IMR-90 (cell line): ENCODE measurements at regions not wholly inside any gene's neighbourhood (a gene's known extent, or its start where the extent isn't known, plus 50 kb on each side); places are given as distances from the start of the nearest gene placed in this dataset.

Source experiments
- ATAC-seq: fragments of 200-7000 bp; cut with Tn5 transposase; 2 replicates; pipeline ENCODE4 v1.9.1; 2020; ENCODE audit warnings: low read depth, mild to moderate bottlenecking, moderate library complexity
- BruUV-seq: library from RNA; stranded (reverse); fragments of 400-500 nt; replicated peaks from 2 replicates; lab custom pipeline; 2021; lab: Mats Ljungman, UMichigan
- CTCF ChIA-PET: fragments of 300-600 bp; formaldehyde crosslinking; extraction: SDS; loops from one replicate; lab custom pipeline; 2021; ENCODE audit warnings: antibody characterized with exemption; lab: Yijun Ruan, JAX
- POLR2A ChIA-PET: fragments of 300-600 bp; sonication (Branson Sonifier 250); formaldehyde crosslinking; loops from one replicate; lab custom pipeline; 2022; ENCODE audit warnings: antibody characterized with exemption; ENCODE audit not compliant: unreplicated experiment; lab: Charles Lee
- DNase-seq: peaks from one replicate; pipeline ENCODE4 v3.0.0; 2013
- H2AFZ ChIP-seq: replicated peaks from 2 replicates; pipeline ENCODE3; 2013; ENCODE audit warnings: low read length, mild to moderate bottlenecking; ENCODE audit not compliant: poor library complexity
- H2AK5ac ChIP-seq: 2 replicates; pipeline ENCODE4 v1.6.1; 2013; ENCODE audit warnings: low read depth, low read length, inconsistent platforms
- H2AK9ac ChIP-seq: replicated peaks from 2 replicates; pipeline ENCODE3; 2013; ENCODE audit warnings: mild to moderate bottlenecking, low read depth, low read length, moderate library complexity; ENCODE audit not compliant: poor library complexity
- H2BK120ac ChIP-seq: 2 replicates; pipeline ENCODE4 v1.6.1; 2013; ENCODE audit warnings: low read depth, low read length, inconsistent platforms
- H2BK15ac ChIP-seq: 3 replicates; pipeline ENCODE4 v1.6.1; 2013; ENCODE audit warnings: low read depth, low read length, inconsistent platforms
- H2BK20ac ChIP-seq: 2 replicates; pipeline ENCODE4 v1.6.1; 2013; ENCODE audit warnings: low read depth, mild to moderate bottlenecking, inconsistent platforms, low read length, moderate library complexity
- H2BK5ac ChIP-seq: 2 replicates; pipeline ENCODE4 v1.6.1; 2013; ENCODE audit warnings: mild to moderate bottlenecking, low read depth, low read length, inconsistent platforms; ENCODE audit not compliant: poor library complexity, severe bottlenecking
- H3K14ac ChIP-seq: replicated peaks from 2 replicates; pipeline ENCODE4 v1.6.1; 2013; ENCODE audit warnings: low read depth, low read length, inconsistent platforms
- H3K18ac ChIP-seq: 2 replicates; pipeline ENCODE4 v1.6.1; 2013; ENCODE audit warnings: low read depth, low read length, control low read depth
- H3K23ac ChIP-seq: 2 replicates; pipeline ENCODE4 v1.6.1; 2013; ENCODE audit warnings: low read depth, low read length, inconsistent platforms
- H3K27ac ChIP-seq: 2 replicates; pipeline ENCODE4 v1.5.1; 2013; ENCODE audit warnings: mild to moderate bottlenecking, control low read depth, low read length; ENCODE audit not compliant: insufficient read depth
- H3K27me3 ChIP-seq: 2 replicates; pipeline ENCODE4 v1.6.1; 2013; ENCODE audit warnings: low read length; ENCODE audit not compliant: control insufficient read depth, insufficient read depth
- H3K36me3 ChIP-seq: 2 replicates; pipeline ENCODE4 v1.6.1; 2013; ENCODE audit warnings: low read length, mixed read lengths; ENCODE audit not compliant: control insufficient read depth, insufficient read depth
- H3K4ac ChIP-seq: 2 replicates; pipeline ENCODE4 v1.6.1; 2013; ENCODE audit warnings: low read depth, low read length, inconsistent platforms
- H3K4me1 ChIP-seq: 2 replicates; pipeline ENCODE4 v1.6.1; 2013; ENCODE audit warnings: low read length, mixed read lengths; ENCODE audit not compliant: control insufficient read depth, insufficient read depth
- H3K4me2 ChIP-seq: 2 replicates; pipeline ENCODE4 v1.6.1; 2013; ENCODE audit warnings: low read depth, mild to moderate bottlenecking, control low read depth, low read length, moderate library complexity
- H3K4me3 ChIP-seq: 2 replicates; pipeline ENCODE4 v1.5.1; 2013; ENCODE audit warnings: low read depth, mild to moderate bottlenecking, control low read depth, low read length, moderate library complexity; ENCODE audit not compliant: insufficient read depth
- H3K56ac ChIP-seq: 2 replicates; pipeline ENCODE4 v1.6.1; 2013; ENCODE audit warnings: low read length, inconsistent platforms; ENCODE audit not compliant: insufficient read depth; ENCODE audit errors: extremely low read depth
- H3K79me1 ChIP-seq, 2 experiments: 2 replicates each; pipeline ENCODE4 v1.6.1; 2013; ENCODE audit warnings: low read length in 2 of 2, inconsistent platforms in 1 of 2, low read depth in 1 of 2
- H3K9ac ChIP-seq: 2 replicates; pipeline ENCODE4 v1.6.1; 2013; ENCODE audit warnings: low read depth, low read length, control low read depth
- H3K9me1 ChIP-seq: 2 replicates; pipeline ENCODE4 v1.6.1; 2013; ENCODE audit warnings: low read length, inconsistent platforms; ENCODE audit not compliant: insufficient read depth
- H3K9me3 ChIP-seq: 2 replicates; pipeline ENCODE4 v1.6.1; 2013; ENCODE audit warnings: low read length; ENCODE audit not compliant: control insufficient read depth, insufficient read depth
- H4K20me1 ChIP-seq: 2 replicates; pipeline ENCODE4 v1.6.1; 2013; ENCODE audit warnings: low read length, inconsistent platforms; ENCODE audit not compliant: insufficient read depth
- H4K5ac ChIP-seq: 2 replicates; pipeline ENCODE4 v1.6.1; 2013; ENCODE audit warnings: mild to moderate bottlenecking, low read depth, low read length, control low read depth
- H4K8ac ChIP-seq, 2 experiments: 2 replicates each; pipeline ENCODE4 v1.6.1; 2013; ENCODE audit warnings: low read depth in 2 of 2, low read length in 2 of 2, control low read depth in 1 of 2, inconsistent platforms in 1 of 2
- H4K91ac ChIP-seq: 2 replicates; pipeline ENCODE4 v1.6.1; 2013; ENCODE audit warnings: low read depth, low read length, inconsistent platforms; ENCODE audit not compliant: insufficient read depth
- BHLHE40 ChIP-seq: fragments of 150-350 bp; IDR thresholded peaks from 2 replicates; pipeline ENCODE4 v1.6.1; 2016; ENCODE audit warnings: mild to moderate bottlenecking, low read depth, low read length
- CEBPB ChIP-seq: IDR thresholded peaks from 2 replicates; pipeline ENCODE4 v1.6.1; 2012; ENCODE audit warnings: low read depth, low read length, improper control_type of control experiment
- CHD1 ChIP-seq: IDR thresholded peaks from 2 replicates; pipeline ENCODE4 v1.6.1; 2012; ENCODE audit warnings: low read depth, low read length, improper control_type of control experiment
- RAD21 ChIP-seq: IDR thresholded peaks from 2 replicates; pipeline ENCODE4 v1.6.1; 2012; ENCODE audit warnings: low read length, improper control_type of control experiment
- RFX5 ChIP-seq: IDR thresholded peaks from 2 replicates; pipeline ENCODE4 v1.8.0; 2012; ENCODE audit warnings: low read depth, mild to moderate bottlenecking, low read length, moderate library complexity
- SMC3 ChIP-seq: fragments of 150-350 bp; IDR thresholded peaks from 2 replicates; pipeline ENCODE4 v1.6.1; 2016; ENCODE audit warnings: low read depth, mild to moderate bottlenecking, antibody characterized with exemption, low read length, moderate library complexity
- WGBS, 2 experiments: methylation state at CpG; one replicate each; pipeline versions ENCODE4 v1.1.5 to v1.1.7; 2013; ENCODE audit warnings: missing lambda C conversion rate in 2 of 2; ENCODE audit not compliant: insufficient read length in 1 of 2; ENCODE audit errors: extremely low coverage in 2 of 2; 5-methylcytosine and 5-hydroxymethylcytosine counted together
- dilution Hi-C: fragments of 300-500 bp; cut with HindIII; formaldehyde crosslinking; loops from one replicate; pipeline ENCODE4 v1.14.3; 2018; ENCODE audit warnings: low sequenced_read_pairs; ENCODE audit not compliant: unreplicated experiment
- in situ Hi-C: fragments of 300-500 bp; cut with MboI; formaldehyde crosslinking; loops from 3 replicates; pipeline ENCODE4 v1.14.3; 2019; ENCODE audit warnings: low sequenced_read_pairs, inconsistent platforms, mixed read lengths
- intact Hi-C: fragments of 100-400 bp; cut with micrococcal nuclease; formaldehyde crosslinking; loops from 2 replicates; pipeline ENCODE4 v1.10.0; 2022
- TF ChIP-seq, protein P1 (sequence below): fragments of 150-350 bp; IDR thresholded peaks from 2 replicates; pipeline ENCODE4 v1.6.1; 2016; ENCODE audit warnings: low read depth, mild to moderate bottlenecking, low read length, moderate library complexity, borderline replicate concordance

DNA sequence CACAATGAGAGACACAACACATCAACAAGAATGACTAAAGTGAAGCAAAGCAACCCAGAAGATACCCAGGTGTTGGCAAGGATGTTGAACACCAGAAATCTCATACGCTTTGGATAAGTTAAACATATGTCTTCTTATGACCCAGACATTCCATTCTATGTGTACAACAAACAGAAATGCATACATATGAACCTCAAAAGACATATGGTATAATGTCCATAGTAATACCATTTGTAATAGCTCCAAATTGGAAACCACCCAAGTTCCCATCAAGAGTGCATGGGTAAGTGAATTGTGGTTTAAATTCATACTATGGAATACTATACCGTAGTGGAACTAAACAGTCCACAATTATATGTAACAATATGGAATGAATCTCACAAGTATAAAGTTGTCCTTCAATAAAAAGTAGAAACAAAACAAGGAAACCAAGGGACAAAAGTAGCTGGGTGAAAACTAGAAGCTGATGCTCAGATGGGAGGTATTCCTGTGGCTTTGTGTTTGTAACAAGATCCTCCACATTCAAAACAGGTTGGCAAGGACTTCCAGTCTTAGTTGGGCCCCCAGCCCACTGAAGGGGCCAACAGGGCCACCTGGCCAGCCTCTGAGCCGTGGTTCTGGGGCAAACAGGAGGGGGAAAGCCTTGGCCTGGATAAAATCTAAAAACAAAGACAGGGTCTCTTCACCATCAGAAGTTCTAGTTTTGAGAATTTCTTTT is 171.8 kb upstream of the PITX1 start:
- TF ChIP-seq RFX5 = no peak
- TF ChIP-seq, protein P1, sequence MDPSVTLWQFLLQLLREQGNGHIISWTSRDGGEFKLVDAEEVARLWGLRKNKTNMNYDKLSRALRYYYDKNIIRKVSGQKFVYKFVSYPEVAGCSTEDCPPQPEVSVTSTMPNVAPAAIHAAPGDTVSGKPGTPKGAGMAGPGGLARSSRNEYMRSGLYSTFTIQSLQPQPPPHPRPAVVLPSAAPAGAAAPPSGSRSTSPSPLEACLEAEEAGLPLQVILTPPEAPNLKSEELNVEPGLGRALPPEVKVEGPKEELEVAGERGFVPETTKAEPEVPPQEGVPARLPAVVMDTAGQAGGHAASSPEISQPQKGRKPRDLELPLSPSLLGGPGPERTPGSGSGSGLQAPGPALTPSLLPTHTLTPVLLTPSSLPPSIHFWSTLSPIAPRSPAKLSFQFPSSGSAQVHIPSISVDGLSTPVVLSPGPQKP = no peak
- no peak for TF ChIP-seq RAD21
- TF ChIP-seq CHD1 = no peak
- TF ChIP-seq SMC3 = no peak
- no peak for TF ChIP-seq BHLHE40
- TF ChIP-seq CEBPB = no peak
- H3K4me2 ChIP-seq = no peak overlapping the region
- no peak overlapping the region; the same call in 1 of the 2 replicates for H4K5ac ChIP-seq
- no peak overlapping the region for H3K4me3 ChIP-seq
- H4K91ac ChIP-seq = peak overlapping the region; percentile 30
- BruUV-seq = no TSS peak
- peak overlapping the region; percentile 51 for H3K4ac ChIP-seq
- in situ Hi-C loops = no loop called here
- H3K23ac ChIP-seq = peak overlapping the region; percentile 73; the same call in 1 of the 2 replicates
- 0 out of 2 replicates have a peak overlapping the region, but pooled peaks have one; percentile 16 for H3K56ac ChIP-seq
- H2BK5ac ChIP-seq = peak overlapping the region; percentile 8
- ATAC-seq (no peak), DNase-seq (peak; percentile 87)
- H3K36me3 ChIP-seq = no peaks in the 10 kb centered on the region
- H2AK5ac ChIP-seq = peak overlapping the region; percentile 48; the same call in 1 of the 2 replicates
- CTCF ChIA-PET = interaction anchor here (0.6 to 1.0 kb wide), 3 partner anchors 66 to 580 kb away, joined by 3 read pairs; no protein-coding TSS in a partner anchor
- H3K9me3 ChIP-seq = peaks cover 5% of the 10 kb centered on the region; the same call in 1 of the 2 replicates
- no peak overlapping the region for H3K27ac ChIP-seq
- intact Hi-C loops = loop anchor here (5.0 to 10.0 kb wide), 3 partner anchors 107 to 229 kb away; partner anchors contain the start of gene PITX1
- H3K18ac ChIP-seq = peak overlapping the region; percentile 3
- H2BK120ac ChIP-seq = peak overlapping the region; percentile 98; the same call in 1 of the 2 replicates
- peak overlapping the region; percentile 75; the same call in 1 of the 2 replicates for H2BK20ac ChIP-seq
- H3K14ac ChIP-seq = peak overlapping the region; percentile 64
- no peak overlapping the region for H3K9ac ChIP-seq
- dilution Hi-C loops = no loop called here
- H3K9me1 ChIP-seq = peaks cover 31% of the 10 kb centered on the region
- peak overlapping the region in 1 of 2 experiments; percentile 60; a peak in 2 of 4 replicates for H4K8ac ChIP-seq
- H2BK15ac ChIP-seq = peak overlapping the region; percentile 18; the same call in 2 of the 3 replicates
- H3K79me1 ChIP-seq = peaks cover 3 to 19% of the 10 kb centered on the region in 2 experiments; a peak in 2 of 4 replicates
- 20% methylated on average over 1 of the region's 3 CpGs; no CpG with 5 or more reads in 1 of the 2 experiments for WGBS, 2 experiments
- peaks cover 29% of the 10 kb centered on the region for H3K4me1 ChIP-seq
- H2AK9ac ChIP-seq = no peak overlapping the region
- POLR2A ChIA-PET = interaction anchor here (0.6 kb wide), 1 partner anchor 181 kb away, joined by 4 read pairs; no protein-coding TSS in a partner anchor
- no peaks in the 10 kb centered on the region for H3K27me3 ChIP-seq
- no peak overlapping the region for H2AFZ ChIP-seq
- H4K20me1 ChIP-seq = no peaks in the 10 kb centered on the region
